Testis (tissue), 2 donors: ENCODE measurements at regions not wholly inside any gene's neighbourhood (a gene's known extent, or its start where the extent isn't known, plus 50 kb on each side); places are given as distances from the start of the nearest gene placed in this dataset.

Experiments
- CTCF ChIP-seq, 3 experiments: fragments of 450-650 bp in 2 of 3; fragments of 200-600 bp in 1 of 3; sonication (generic) in 1 of 3; IDR thresholded peaks; one replicate each; pipeline ENCODE4 v1.5.1; 2016 to 2019; ENCODE audit warnings: antibody characterized with exemption in 3 of 3, mild to moderate bottlenecking in 2 of 3, moderate library complexity in 1 of 3
- POLR2A ChIP-seq: fragments of 450-650 bp; IDR thresholded peaks from one replicate; pipeline ENCODE4 v1.6.1; 2017; ENCODE audit warnings: antibody characterized with exemption, mild to moderate bottlenecking, moderate library complexity

DNA sequence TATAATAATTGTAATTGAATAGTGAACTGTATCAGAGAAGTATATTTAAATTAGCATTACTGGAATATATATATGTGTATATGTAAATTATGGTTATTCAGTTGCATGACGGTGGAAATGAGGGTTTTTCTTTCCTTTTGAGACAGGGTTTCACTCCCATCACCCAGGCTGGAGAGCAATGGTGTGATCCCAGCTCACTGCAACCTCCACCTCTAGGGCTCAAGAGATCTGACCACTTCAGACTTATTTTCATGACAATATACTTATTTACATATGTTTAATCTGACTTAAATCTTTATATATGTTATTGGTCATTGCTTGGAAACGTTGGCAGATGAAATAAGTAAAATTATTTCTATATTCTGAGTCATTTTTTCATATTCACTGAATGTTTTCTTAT, 744.4 kb upstream of the PRR20A start:
- TF ChIP-seq CTCF (IDR thresholded peaks at IDR 0.05) (no peak), POLR2A (no peak)
